GM12873 (cell line): ENCODE measurements at regions not wholly inside any gene's neighbourhood (a gene's known extent, or its start where the extent isn't known, plus 50 kb on each side); places are given as distances from the start of the nearest gene placed in this dataset.

Source experiments
- CTCF ChIP-seq: IDR thresholded peaks from 2 replicates; pipeline ENCODE4 v1.5.1; 2012; ENCODE audit warnings: low read depth, mild to moderate bottlenecking, moderate library complexity, low read length, control low read depth; ENCODE audit not compliant: insufficient read depth; ENCODE audit errors: missing control alignments

- no peak for TF ChIP-seq CTCF
Observed at GRCh38 chr14:97891515-97891914, 1094.3 kb downstream of the VRK1 start.

DNA sequence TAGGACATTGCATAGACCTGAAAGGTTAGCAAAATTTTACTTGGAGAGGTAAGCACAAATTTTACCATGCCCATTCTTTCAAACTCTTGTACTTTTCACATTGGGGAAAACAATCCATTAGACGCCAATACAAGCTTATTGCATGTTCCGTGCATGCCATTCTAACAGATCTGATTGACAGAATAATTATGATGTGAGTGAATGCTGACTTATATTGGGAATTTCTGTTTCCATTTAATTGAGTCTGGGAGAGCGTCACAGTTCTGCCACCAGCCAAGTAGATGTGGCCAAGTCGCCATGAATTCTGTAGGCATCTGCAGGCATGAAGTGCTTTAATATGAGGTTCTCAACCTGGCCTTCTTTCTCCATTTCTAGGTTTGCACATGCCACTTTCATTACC, 1097.4 kb downstream of the VRK1 start:
- no peak for TF ChIP-seq CTCF

DNA sequence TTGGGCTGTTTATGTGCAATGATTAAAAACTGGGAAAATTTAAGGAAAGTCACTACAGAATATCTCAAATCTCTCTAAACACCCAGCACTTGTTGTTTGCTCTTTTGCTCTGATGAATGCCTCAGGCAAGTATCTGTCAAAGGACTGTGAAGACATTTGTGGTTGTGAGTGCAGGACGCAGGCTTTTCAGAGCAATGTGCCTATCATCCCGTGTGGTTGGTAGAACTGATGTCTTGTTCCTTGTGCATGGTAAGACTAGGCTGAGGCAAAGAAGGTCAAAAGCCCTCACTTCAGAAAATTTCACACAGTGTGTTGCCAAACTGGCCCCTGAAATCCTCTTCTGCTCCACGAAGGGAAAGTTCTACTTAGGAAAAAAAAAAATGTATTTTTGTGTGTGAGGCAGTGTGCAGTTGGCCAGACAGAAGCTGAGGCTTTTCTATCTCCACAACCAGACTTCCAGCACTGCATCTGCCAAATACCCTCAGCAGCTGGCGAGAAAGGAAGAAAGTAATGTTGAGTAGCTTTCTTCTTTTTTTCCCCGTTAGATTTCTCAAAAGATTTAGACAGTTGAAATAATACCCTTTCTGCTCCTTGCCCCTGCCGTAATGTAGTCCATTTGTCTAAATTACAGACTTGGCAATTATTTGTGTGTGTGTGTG, 1103.1 kb downstream of the VRK1 start:
- TF ChIP-seq CTCF, result no peak

GRCh38 chr14:97902630-97903029, 1105.4 kb downstream of the VRK1 start:
- TF ChIP-seq CTCF, result no peak

DNA sequence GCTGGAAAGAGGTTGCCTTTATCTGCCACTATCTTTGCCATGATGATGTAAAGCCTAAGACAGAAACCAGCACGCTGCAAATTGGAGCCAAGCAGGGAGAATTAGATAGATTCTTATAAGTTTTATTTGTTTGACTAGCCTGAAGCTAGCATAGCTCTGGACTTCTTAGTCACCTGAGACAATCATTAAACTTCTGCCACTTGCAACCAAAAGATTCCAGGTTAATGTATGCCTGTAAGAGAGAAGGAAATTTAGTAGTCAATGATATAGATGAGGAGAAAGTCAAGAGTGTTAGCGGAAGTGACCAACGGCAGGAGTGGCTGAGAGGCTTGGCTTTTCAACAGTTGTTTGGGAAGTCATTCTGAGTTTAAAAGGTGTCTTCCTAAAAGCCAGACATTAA, 1106.6 kb downstream of the VRK1 start:
- no peak for TF ChIP-seq CTCF

DNA sequence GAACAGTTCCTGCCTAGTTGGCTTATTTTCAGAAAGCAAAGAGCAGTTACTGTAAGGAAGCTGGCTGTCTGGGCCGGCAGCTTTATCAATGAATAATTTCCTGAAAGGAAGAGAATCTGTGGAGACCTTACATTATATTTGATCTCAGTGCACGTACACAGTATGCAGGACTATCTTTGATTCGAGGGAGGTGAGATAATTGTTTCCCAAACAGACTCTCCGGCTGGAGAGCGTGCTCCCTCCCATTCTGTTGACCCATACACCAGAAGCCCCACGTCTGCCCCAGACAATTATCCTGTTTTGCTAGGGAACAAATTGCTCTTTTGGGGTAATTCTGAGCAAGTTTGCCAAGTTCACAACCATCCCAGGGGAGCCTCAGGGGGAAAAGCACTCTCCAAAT, 1115.0 kb downstream of the VRK1 start:
- no peak for TF ChIP-seq CTCF

- TF ChIP-seq CTCF, result no peak
Observed at GRCh38 chr14:97916100-97916499, 1118.9 kb downstream of the VRK1 start.
